ENCODE measurements at regions not wholly inside any gene's neighbourhood (a gene's known extent, or its start where the extent isn't known, plus 50 kb on each side); places are given as distances from the start of the nearest gene placed in this dataset.
"Not testable (repeated sequence)": the region's sequence is repeated elsewhere in the genome, so short reads cannot be mapped to it uniquely, and the experiment has no call there.

DNA sequence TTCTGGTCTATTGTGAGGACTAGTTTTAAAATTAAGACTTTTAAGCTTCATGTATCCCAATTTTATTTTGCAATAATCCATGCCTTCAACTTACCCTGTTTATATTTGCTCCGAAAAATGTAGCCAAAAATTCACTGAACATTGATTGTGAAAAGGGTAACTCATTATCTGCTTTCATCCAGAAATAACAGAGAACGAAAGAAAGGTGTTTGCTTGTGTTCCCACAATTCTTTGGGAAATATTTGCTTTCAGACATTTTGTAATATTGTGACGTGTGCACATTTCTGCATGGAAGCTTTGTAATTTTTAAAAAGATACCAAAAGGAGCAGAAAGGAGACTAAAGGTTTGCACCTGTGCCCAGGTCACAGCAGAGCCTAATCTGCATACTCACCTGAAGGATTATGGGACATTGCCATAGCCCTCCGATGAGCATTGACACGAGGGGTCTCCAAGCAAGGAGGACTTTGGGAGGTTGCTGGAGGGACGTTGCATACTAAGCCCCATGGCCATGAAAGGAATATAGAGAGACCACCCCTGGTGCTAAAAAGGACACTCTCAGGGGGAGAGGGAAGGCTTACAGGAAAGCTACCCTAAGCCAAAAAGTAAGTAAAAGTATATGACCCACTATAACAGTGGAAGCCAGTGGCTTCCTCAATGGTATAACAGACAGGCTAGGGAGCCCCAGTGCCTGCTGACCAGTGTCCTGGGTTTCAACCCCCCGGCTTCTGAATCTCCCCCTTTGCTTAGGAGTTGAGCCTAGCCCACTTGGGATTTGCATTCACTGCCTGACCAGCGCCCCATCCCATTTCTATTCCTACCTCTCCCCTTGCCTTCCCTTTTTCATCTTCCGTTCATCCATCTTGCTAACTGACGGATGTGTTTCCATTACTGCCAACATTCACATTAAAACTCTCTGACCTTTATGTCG, 148.6 kb upstream of the ZC3H12A start:
- ATAC-seq (no peak), DNase-seq (no peak)
- intact Hi-C loops (cut with DNase I, micrococcal nuclease), result no loop called here

DNA sequence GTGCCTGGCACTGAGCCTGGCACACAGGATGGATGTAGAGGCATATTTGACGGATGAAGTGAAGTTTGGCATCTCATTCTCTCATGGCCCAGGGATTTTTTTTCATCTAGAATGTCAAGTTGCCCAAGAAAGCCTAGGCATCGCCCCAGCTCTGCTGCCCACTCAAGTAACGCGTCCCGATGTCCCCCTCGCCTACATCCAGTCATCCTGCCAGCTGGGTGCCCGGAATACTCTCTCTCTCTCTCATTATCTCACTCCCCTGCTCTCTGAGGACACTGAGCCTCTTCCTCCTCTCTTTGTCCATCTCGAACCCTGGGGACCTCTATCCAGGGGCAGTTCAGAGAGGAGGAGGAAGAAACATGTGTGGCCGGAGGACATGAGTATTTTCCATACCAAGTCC, 142.3 kb upstream of the ZC3H12A start:
- ATAC-seq (no peak), DNase-seq (no peak)
- intact Hi-C loops (cut with DNase I, micrococcal nuclease), result no loop called here

GRCh38 chr1:37338658-37339057, 135.7 kb upstream of the ZC3H12A start:
- ATAC-seq (no peak), DNase-seq (no peak)
- intact Hi-C loops (cut with DNase I, micrococcal nuclease), result no loop called here

DNA sequence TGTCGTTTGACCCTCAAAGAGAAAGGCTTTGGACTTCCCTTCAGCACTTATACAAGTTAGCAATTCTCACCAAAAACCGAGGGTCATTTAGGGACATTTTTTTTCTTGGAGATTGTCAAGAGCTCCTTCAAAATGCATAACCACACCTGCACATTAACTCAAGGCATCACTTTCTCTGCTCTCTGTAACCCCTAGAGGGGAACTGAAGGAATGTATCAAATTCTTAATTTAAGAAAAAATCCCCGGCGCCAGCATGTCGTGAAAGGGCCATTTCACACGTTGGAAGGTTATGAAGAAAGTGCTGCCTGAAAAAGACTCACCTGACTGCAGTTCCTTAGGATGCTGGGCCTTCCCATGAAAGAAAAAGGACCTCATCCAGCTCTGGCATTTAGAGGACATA, 131.6 kb upstream of the ZC3H12A start:
- intact Hi-C loops (cut with DNase I, micrococcal nuclease), result no loop called here
- no peak for ATAC-seq
- no peak for DNase-seq

DNA sequence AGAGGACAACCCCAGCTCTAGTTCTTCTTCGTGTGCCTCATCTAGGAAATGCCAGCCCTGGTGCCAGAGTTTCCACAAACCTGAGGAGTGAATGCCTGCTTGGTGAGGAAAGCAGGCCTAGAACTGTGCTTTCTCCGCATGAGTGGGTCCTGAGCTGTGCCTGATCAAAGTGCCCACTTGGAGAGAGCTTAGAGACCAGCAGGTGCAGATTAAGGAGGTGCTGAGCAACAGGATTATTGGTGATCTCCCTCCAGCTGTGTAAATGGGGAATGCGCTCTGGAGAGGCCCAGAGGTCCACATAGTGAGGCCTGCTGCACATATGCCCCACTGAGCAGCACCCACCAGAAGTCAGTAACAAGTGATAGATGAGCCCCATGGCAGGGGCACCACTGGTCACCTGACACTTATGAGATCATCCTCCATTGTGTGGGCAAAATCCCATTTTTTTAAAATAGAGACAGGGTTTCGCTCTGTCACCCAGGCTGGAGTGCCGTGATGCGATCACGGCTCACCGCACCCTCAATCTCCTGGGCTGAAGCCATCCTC, 127.2 kb upstream of the ZC3H12A start:
- intact Hi-C loops (cut with DNase I, micrococcal nuclease), result no loop called here
- no peak for ATAC-seq
- no peak for DNase-seq

DNA sequence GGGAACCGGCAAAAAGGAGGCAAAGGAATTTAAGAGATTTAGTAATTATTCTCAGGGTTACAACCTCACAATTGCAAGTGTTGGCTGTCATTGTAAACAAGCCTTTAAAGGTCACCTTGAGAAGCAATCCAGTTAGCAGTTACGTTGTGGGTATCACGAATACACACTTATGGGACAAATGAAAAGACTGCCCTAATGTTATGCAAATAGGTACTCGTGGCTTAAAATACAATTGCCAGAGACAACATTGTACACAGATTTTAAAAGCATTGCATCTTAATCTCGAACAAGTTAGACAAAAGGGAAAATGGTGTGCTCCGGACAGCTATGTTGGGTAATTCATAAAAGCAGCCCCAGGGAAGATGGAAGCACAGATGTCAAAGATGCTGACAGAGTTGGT, 120.5 kb upstream of the ZC3H12A start:
- intact Hi-C loops (cut with DNase I, micrococcal nuclease), result no loop called here
- ATAC-seq (no peak), DNase-seq (no peak)

DNA sequence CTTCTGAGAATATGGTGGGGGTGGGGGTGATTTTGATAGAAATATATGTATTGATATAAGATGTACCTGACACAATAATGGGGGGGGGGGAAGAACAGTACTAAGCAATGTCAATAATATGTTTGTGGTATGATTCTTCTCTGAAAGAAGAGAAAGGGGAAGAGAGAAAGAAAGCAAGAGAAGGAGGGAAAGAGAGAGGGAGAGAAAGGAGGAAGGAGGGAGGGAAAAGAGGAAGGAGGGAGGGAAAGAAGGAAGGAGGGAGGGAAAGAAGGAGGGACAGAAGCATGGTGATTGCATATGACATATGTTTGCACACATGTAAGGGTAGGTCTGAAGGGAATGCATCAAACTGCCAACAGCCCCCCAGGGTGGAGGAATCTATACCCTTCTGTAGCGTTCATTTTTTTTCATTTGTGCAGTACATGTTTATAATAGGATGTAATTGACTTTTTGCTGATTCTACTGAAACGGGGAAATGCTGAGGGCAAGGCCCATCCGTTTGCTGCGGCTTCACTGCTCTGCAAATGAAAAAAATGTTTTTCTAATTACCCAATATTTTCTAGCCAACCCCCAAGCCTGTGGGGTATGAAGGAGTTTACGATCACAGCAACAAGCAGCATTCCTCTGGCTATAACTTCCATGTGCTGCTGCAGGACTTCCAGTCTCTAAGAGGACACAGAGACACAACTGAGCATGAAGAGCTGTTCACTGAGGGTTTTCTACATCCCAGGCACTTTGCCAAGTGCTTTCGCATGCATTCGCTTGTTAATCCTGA, 119.3 kb upstream of the ZC3H12A start:
- intact Hi-C loops (cut with DNase I, micrococcal nuclease), result no loop called here
- DNase-seq (no peak), ATAC-seq (no peak)

GRCh38 chr1:37358992-37359391, 115.4 kb upstream of the ZC3H12A start:
- no peak for ATAC-seq
- no peak for DNase-seq
- intact Hi-C loops (cut with DNase I, micrococcal nuclease), result no loop called here

DNA sequence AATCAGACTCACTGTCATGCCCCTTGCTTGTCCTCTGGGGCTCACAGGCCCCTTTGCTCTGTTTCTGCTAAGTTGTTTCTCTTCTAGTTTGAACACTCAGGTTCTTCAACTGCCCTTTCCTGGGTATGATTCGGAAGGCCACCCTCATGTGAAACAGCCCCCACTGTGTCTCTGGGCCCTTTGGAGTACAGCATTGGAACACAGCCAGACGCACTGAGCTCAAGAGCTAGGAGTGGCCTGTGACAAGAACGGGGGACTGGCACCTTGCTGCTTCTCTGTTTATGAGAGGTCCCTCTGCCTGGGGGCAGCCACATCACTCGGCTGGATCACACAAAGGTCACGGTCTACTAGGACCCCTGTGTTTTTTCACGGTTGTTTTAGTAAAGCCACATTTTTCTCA, 114.4 kb upstream of the ZC3H12A start:
- intact Hi-C loops (cut with DNase I, micrococcal nuclease), result no loop called here
- DNase-seq (no peak), ATAC-seq (no peak)

GRCh38 chr1:37362594-37363385, 111.6 kb upstream of the ZC3H12A start:
- no peak for DNase-seq
- no peak for ATAC-seq
- intact Hi-C loops (cut with DNase I, micrococcal nuclease), result no loop called here

DNA sequence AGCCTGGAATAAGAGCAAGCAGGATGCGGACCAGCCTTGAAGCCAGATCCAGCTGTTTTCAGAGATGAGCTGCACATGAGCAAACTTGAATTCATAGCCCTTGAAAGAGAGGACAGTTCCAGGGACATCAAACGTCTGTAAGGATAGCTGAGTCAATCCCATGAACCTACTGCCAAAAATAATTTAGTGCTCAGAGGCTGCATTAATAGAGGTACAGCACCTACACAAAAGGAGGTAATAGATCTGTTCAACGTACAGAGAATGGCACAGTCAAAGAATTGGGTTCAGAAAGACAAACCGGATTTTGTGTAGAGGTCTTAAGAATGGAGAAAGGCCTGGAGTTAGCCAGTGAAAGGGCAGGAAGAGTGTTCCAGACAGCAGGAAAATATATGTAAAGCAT, 110.8 kb upstream of the ZC3H12A start:
- ATAC-seq (no peak), DNase-seq (no peak)
- intact Hi-C loops (cut with DNase I, micrococcal nuclease), result no loop called here

DNA sequence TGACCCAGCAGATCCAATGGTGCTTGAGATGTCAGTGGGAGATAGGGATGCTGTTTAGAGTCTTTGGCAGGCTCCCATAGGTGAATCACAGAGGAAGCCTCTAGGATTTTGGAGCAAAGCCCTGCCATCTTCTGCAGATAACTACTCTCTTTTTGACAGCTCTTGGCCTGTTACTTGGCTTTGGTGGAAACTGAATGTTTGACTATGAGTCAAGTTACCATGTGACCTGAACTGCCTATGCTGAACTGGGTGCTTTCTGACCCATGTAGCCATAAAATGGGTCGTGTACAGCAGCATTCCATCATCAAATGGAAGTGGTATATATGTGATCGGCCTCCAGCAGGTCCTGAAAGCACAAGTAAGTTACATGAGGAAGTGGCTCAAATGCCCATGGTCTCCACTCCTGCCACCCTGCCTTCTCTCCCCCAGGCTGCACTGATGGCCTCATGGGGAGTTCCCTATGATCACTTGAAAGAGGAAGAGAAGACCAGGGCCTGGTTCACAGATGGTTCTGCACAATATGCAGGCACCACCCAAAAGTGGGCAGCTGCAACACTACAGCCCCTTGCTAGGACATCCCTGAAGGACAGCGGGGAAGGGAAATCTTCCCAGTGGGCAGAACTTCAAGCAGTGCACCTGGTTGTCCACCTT, 105.6 kb upstream of the ZC3H12A start:
- intact Hi-C loops (cut with DNase I, micrococcal nuclease); DNase-seq; ATAC-seq: not testable (repeated sequence)

DNA sequence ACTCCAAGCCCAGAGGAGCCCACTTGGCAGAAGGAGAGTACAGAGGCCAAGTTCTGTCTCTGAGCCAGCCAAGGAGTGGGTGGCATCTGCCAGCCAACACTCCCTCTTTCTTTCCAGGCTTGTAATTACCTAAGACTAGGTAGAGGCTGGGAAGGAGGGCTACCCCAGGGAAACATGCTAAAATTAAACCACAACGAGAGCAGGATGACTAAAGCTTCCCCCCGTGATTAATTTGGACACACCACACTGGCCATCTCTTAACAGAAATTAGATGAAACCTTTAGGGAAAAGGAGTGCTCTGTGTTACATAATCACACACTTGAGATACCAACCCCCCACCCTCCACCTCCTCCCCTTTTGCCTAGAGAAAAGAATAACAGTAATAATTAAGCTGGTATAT, 102.1 kb upstream of the ZC3H12A start:
- ATAC-seq (no peak), DNase-seq (no peak)
- intact Hi-C loops (cut with DNase I, micrococcal nuclease), result no loop called here

DNA sequence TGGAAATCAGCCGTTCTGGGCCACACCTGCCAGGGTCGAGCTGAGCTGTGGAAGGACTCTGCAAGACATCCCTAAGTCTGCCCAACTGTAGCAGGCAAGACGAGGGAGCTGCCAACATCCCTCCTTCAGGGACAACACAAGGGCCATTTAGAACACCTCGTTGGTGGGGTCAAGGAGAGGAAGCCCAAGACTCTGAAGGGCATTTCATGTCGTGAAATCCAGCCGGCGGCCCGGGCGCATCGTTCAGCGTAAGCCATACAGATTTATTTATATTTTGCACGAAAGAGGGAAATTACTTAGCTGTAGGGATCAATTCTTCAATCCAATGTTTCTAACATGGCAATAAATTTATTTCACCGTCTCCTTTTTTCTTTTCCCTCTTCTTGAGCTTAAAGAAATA, 101.7 kb upstream of the ZC3H12A start:
- DNase-seq, result no peak
- intact Hi-C loops (cut with DNase I, micrococcal nuclease), result no loop called here
- no peak for ATAC-seq

DNA sequence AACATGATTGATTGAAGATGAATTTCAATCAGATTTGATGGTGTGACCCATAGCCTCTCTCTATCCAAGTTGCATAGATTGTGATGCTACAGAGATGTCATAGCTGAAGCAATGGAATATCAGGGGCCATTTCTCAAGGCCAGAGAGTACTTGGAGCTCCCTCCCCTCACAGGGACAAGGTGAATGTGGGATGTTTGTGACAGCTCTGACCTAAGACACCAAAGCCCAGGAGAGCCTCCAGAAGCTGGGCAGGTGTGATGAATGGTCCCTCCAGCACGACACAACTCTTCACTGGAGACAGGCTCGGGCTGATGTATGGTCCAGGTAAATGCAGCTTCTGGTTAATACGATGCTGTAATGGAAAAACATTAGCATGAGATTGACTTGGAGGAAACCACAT, 101.0 kb upstream of the ZC3H12A start:
- no peak for ATAC-seq
- no peak for DNase-seq
- intact Hi-C loops (cut with DNase I, micrococcal nuclease), result no loop called here

GRCh38 chr1:37380546-37380945, 93.8 kb upstream of the ZC3H12A start:
- intact Hi-C loops (cut with DNase I, micrococcal nuclease); DNase-seq; ATAC-seq: not testable (repeated sequence)

GRCh38 chr1:37387854-37388253, 86.5 kb upstream of the ZC3H12A start:
- intact Hi-C loops (cut with DNase I, micrococcal nuclease), result no loop called here
- no peak for ATAC-seq
- DNase-seq, result no peak

DNA sequence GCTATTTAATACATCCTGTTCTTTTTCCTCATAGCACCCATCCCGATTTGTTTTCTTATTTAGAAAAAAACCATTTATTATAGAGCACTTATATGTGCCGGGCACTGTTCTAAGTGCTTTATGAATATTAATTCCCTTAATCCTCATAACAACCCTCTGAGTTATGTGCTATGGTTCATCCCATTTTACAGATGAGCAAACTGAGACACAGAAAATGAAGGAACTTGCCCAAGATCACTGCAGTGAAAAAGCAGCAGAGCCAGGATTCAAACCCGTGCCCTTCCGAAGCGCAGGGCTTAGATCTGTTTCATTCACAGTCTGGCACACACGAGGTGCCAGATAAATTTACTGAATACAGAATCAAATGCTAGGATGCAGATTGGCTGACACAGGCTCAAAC, 85.1 kb upstream of the ZC3H12A start:
- no peak for DNase-seq
- intact Hi-C loops (cut with DNase I, micrococcal nuclease), result no loop called here
- ATAC-seq, result no peak

Measured in left colon (tissue), 2 donors.